Esophagus muscularis mucosa (tissue), 4 donors: ENCODE measurements at regions not wholly inside any gene's neighbourhood (a gene's known extent, or its start where the extent isn't known, plus 50 kb on each side); places are given as distances from the start of the nearest gene placed in this dataset.
"Not testable (repeated sequence)": the region's sequence is repeated elsewhere in the genome, so short reads cannot be mapped to it uniquely, and the experiment has no call there.

Experiments used
- DNase-seq: peaks from one replicate; pipeline ENCODE4 v3.0.0-alpha.2; 2017; ENCODE audit errors: extremely low spot score
- H3K27ac ChIP-seq, 4 donors: fragments of 200-600 bp; sonication (generic); replicated peaks in 1 of 4; 1 replicate in 3 of 4; 2 replicates in 1 of 4; pipeline ENCODE4 v1.5.1; 2016 to 2019; ENCODE audit warnings: mild to moderate bottlenecking in 1 of 4
- H3K27me3 ChIP-seq, 4 donors: fragments of 200-600 bp; sonication (generic); one replicate each; pipeline versions ENCODE4 v1.5.1 to v1.6.0; 2016 to 2019
- H3K36me3 ChIP-seq, 4 donors: fragments of 200-600 bp; sonication (generic); one replicate each; pipeline ENCODE4 v1.5.1; 2016 to 2019
- H3K4me1 ChIP-seq, 4 donors: fragments of 200-600 bp; sonication (generic); one replicate each; pipeline ENCODE4 v1.5.1; 2016 to 2019
- H3K4me3 ChIP-seq, 4 donors: fragments of 200-600 bp; sonication (generic); 1 replicate in 2 of 4; 2 replicates in 2 of 4; pipeline ENCODE4 v1.5.1; 2016 to 2019; ENCODE audit warnings: mild to moderate bottlenecking in 4 of 4, moderate library complexity in 1 of 4
- H3K9me3 ChIP-seq, 4 donors: fragments of 200-600 bp; sonication (generic); 1 replicate in 3 of 4; 2 replicates in 1 of 4; pipeline ENCODE4 v1.5.1; 2016 to 2019
- CTCF ChIP-seq, 3 experiments: fragments of 200-600 bp in 2 of 3; fragments of 450-650 bp in 1 of 3; sonication (generic) in 2 of 3; IDR thresholded peaks; one replicate each; pipeline ENCODE4 v1.5.1; 2017 to 2019; ENCODE audit warnings: antibody characterized with exemption in 3 of 3, mild to moderate bottlenecking in 2 of 3, moderate library complexity in 1 of 3
- EP300 ChIP-seq: sonication (generic); formaldehyde crosslinking; IDR thresholded peaks from one replicate; pipeline ENCODE4 v1.6.1; 2017; ENCODE audit warnings: antibody characterized with exemption
- POLR2A ChIP-seq: fragments of 450-650 bp; IDR thresholded peaks from one replicate; pipeline ENCODE4 v1.6.1; 2017; ENCODE audit warnings: antibody characterized with exemption, moderate library complexity, mild to moderate bottlenecking, low read depth
- POLR2AphosphoS5 ChIP-seq, 2 donors: sonication (generic); formaldehyde crosslinking; IDR thresholded peaks; one replicate each; pipeline ENCODE4 v1.6.1; 2017; ENCODE audit warnings: antibody characterized with exemption in 2 of 2
- WGBS: methylation state at CpG from one replicate; pipeline ENCODE4 v1.1.5; 2018; 5-methylcytosine and 5-hydroxymethylcytosine counted together
- intact Hi-C: fragments of 100-400 bp; cut with DNase I; formaldehyde crosslinking; loops from one replicate; pipeline ENCODE4 v1.15.1; 2023

- WGBS: 95% methylated on average over 5 of the region's 5 CpGs
- H3K27me3 ChIP-seq: no peaks in the 10 kb centered on the region
Observed at GRCh38 chr2:48229063-48229462, 85.4 kb upstream of the FOXN2 start.

GRCh38 chr2:48230834-48231233 is 83.6 kb upstream of the FOXN2 start:
- no peak overlapping the region for H3K27ac ChIP-seq
- no peaks in the 10 kb centered on the region for H3K36me3 ChIP-seq
- 97% methylated on average over 3 of the region's 3 CpGs for WGBS
- no peak overlapping the region for H3K4me3 ChIP-seq
- H3K9me3 ChIP-seq: no peaks in the 10 kb centered on the region
- DNase-seq: no peak
- H3K27me3 ChIP-seq: no peaks in the 10 kb centered on the region
- peaks cover 0 to 6% (median 0%) of the 10 kb centered on the region in 4 donors for H3K4me1 ChIP-seq
- intact Hi-C loops: no loop called here
- TF ChIP-seq CTCF (IDR thresholded peaks at IDR 0.05) (no peak), POLR2A (no peak), EP300 (no peak), POLR2AphosphoS5 (IDR thresholded peaks at IDR 0.05) (no peak)

More at GRCh38 chr2:48229063-48229462, 85.4 kb upstream of the FOXN2 start:
- no peak overlapping the region for H3K27ac ChIP-seq
- intact Hi-C loops: no loop called here
- H3K36me3 ChIP-seq: no peaks in the 10 kb centered on the region
- H3K4me1 ChIP-seq: no peaks in the 10 kb centered on the region
- TF ChIP-seq POLR2A (no peak), POLR2AphosphoS5 (IDR thresholded peaks at IDR 0.05) (no peak), EP300 (no peak), CTCF (IDR thresholded peaks at IDR 0.05) (no peak)
- no peaks in the 10 kb centered on the region for H3K9me3 ChIP-seq
- H3K4me3 ChIP-seq: no peak overlapping the region
- DNase-seq: no peak

GRCh38 chr2:48232351-48232750 is 82.1 kb upstream of the FOXN2 start:
- no peak for DNase-seq
- WGBS: 93% methylated on average over 6 of the region's 6 CpGs
- no peaks in the 10 kb centered on the region for H3K9me3 ChIP-seq
- TF ChIP-seq EP300 (no peak), POLR2A (no peak), CTCF (IDR thresholded peaks at IDR 0.05) (no peak), POLR2AphosphoS5 (IDR thresholded peaks at IDR 0.05) (no peak)
- intact Hi-C loops: no loop called here
- H3K4me3 ChIP-seq: no peak overlapping the region
- no peaks in the 10 kb centered on the region for H3K27me3 ChIP-seq
- H3K36me3 ChIP-seq: no peaks in the 10 kb centered on the region
- peaks cover 0 to 6% (median 0%) of the 10 kb centered on the region in 4 donors for H3K4me1 ChIP-seq
- no peak overlapping the region for H3K27ac ChIP-seq

- intact Hi-C loops: no loop called here
- H3K4me3 ChIP-seq: no peak overlapping the region
- H3K27ac ChIP-seq: no peak overlapping the region
- H3K36me3 ChIP-seq: no peaks in the 10 kb centered on the region
- H3K9me3 ChIP-seq: no peaks in the 10 kb centered on the region
- H3K27me3 ChIP-seq: no peaks in the 10 kb centered on the region
- peaks cover 0 to 6% (median 0%) of the 10 kb centered on the region in 4 donors for H3K4me1 ChIP-seq
- 90% methylated on average over 1 of the region's 1 CpG for WGBS
- DNase-seq: no peak
- TF ChIP-seq POLR2AphosphoS5 (IDR thresholded peaks at IDR 0.05): no peak
- no peak for TF ChIP-seq POLR2A
- no peak for TF ChIP-seq CTCF (IDR thresholded peaks at IDR 0.05)
- TF ChIP-seq EP300: no peak
Observed at GRCh38 chr2:48233005-48233404, 81.5 kb upstream of the FOXN2 start.

- H3K4me1 ChIP-seq, H3K4me3 ChIP-seq, H3K9me3 ChIP-seq, DNase-seq, intact Hi-C loops, H3K36me3 ChIP-seq, H3K27me3 ChIP-seq, H3K27ac ChIP-seq: not testable (repeated sequence)
- WGBS: 100% methylated on average over 5 of the region's 5 CpGs
Observed at GRCh38 chr2:48233824-48234223, 80.7 kb upstream of the FOXN2 start.
